Fibroblast of skin of abdomen (primary cell): ENCODE measurements at regions not wholly inside any gene's neighbourhood (a gene's known extent, or its start where the extent isn't known, plus 50 kb on each side); places are given as distances from the start of the nearest gene placed in this dataset.

ENCODE experiments used
- DNase-seq: peaks from one replicate; pipeline ENCODE4 v3.0.0-alpha.2; 2013

- DNase-seq, result no peak
Observed at GRCh38 chr17:70879401-70879800, 710.1 kb downstream of the KCNJ2 start.

- DNase-seq, result no peak
Observed at GRCh38 chr17:70881093-70881492, 711.8 kb downstream of the KCNJ2 start.

- no peak for DNase-seq
Observed at GRCh38 chr17:70882504-70882903, 713.2 kb downstream of the KCNJ2 start.

- no peak for DNase-seq
Observed at GRCh38 chr17:70886648-70887047, 717.3 kb downstream of the KCNJ2 start.

GRCh38 chr17:70888324-70888723 lies 719.0 kb downstream of the KCNJ2 start:
- DNase-seq, result peak; percentile 7

- DNase-seq, result peak; percentile 26
Observed at GRCh38 chr17:70891306-70891705, 722.0 kb downstream of the KCNJ2 start.

- no peak for DNase-seq
Observed at GRCh38 chr17:70892527-70892926, 723.2 kb downstream of the KCNJ2 start.

GRCh38 chr17:70896843-70897242 lies 727.5 kb downstream of the KCNJ2 start:
- DNase-seq, result no peak

- DNase-seq, result no peak
Observed at GRCh38 chr17:70897446-70897845, 728.1 kb downstream of the KCNJ2 start.

- DNase-seq, result no peak
Observed at GRCh38 chr17:70901870-70902269, 732.5 kb downstream of the KCNJ2 start.

GRCh38 chr17:70905796-70906195 lies 736.5 kb downstream of the KCNJ2 start:
- peak; percentile 94 for DNase-seq

- peak; percentile 43 for DNase-seq
Observed at GRCh38 chr17:70906808-70907207, 737.5 kb downstream of the KCNJ2 start.

- DNase-seq, result no peak
Observed at GRCh38 chr17:70912716-70913485, 743.6 kb downstream of the KCNJ2 start.

- DNase-seq, result no peak
Observed at GRCh38 chr17:70916469-70916868, 747.1 kb downstream of the KCNJ2 start.

GRCh38 chr17:70919241-70919640 lies 749.9 kb downstream of the KCNJ2 start:
- DNase-seq, result no peak

- DNase-seq, result no peak
Observed at GRCh38 chr17:70920416-70920815, 751.1 kb downstream of the KCNJ2 start.

- no peak for DNase-seq
Observed at GRCh38 chr17:70922268-70922667, 752.9 kb downstream of the KCNJ2 start.

- no peak for DNase-seq
Observed at GRCh38 chr17:70924776-70925175, 755.4 kb downstream of the KCNJ2 start.

GRCh38 chr17:70929226-70929625 lies 759.9 kb downstream of the KCNJ2 start:
- DNase-seq, result peak; percentile 3

- DNase-seq, result no peak
Observed at GRCh38 chr17:70934231-70934630, 764.9 kb downstream of the KCNJ2 start.

- DNase-seq, result no peak
Observed at GRCh38 chr17:70934835-70935234, 765.5 kb downstream of the KCNJ2 start.

GRCh38 chr17:70936724-70937123 lies 767.4 kb downstream of the KCNJ2 start:
- DNase-seq, result no peak

- DNase-seq, result no peak
Observed at GRCh38 chr17:70938336-70938735, 769.0 kb downstream of the KCNJ2 start.

GRCh38 chr17:70945386-70945785 lies 776.1 kb downstream of the KCNJ2 start:
- peak; percentile 1 for DNase-seq

- DNase-seq, result no peak
Observed at GRCh38 chr17:70947215-70947614, 777.9 kb downstream of the KCNJ2 start.
